Right renal pelvis (tissue), 4 donors: ENCODE measurements at regions not wholly inside any gene's neighbourhood (a gene's known extent, or its start where the extent isn't known, plus 50 kb on each side); places are given as distances from the start of the nearest gene placed in this dataset.
"Not testable (repeated sequence)": the region's sequence is repeated elsewhere in the genome, so short reads cannot be mapped to it uniquely, and the experiment has no call there.

Experiments used
- DNase-seq, 4 donors: peaks; one replicate each; pipeline ENCODE4 v3.0.0-alpha.2; 2013; ENCODE audit warnings: low read depth in 4 of 4, low spot score in 3 of 4, missing footprints in 1 of 4

DNA sequence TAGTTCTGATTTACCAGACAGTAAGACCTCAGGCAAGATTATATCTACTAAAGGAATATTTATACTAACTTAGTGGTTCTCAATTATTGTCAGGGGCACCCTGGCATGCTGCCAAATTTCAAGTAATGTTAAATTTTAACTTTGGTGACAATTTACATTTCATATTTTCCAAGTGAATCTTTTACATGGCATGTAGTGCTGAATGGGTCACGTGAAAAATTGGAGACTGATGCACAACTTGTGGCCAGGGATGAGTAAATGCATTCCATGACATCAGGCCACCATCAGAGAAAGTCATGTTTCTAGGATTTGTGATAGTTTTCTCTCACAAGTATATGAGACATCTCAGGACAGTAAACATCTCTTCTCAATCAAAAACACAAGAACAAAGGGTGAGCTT is 202.6 kb upstream of the SOX21 start:
- DNase-seq = no peak

DNA sequence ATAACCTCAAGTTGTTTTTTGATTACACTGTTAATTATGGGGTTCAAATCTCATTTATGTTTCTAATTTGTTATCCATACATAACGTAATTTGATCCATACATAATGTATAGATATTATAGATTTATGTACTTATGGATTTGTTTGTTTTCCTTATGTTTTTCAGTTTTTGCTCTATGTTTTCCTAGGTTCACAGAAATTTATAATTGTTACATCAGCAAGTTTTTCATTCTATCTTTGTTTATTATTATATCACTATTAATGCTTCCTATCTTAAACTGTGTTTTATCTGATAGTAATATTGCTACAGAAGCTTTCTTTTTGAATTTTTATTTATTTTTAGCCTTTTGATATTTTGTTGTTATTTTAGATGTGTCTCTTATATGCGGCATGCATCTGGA is 194.3 kb upstream of the SOX21 start:
- DNase-seq = no peak

DNA sequence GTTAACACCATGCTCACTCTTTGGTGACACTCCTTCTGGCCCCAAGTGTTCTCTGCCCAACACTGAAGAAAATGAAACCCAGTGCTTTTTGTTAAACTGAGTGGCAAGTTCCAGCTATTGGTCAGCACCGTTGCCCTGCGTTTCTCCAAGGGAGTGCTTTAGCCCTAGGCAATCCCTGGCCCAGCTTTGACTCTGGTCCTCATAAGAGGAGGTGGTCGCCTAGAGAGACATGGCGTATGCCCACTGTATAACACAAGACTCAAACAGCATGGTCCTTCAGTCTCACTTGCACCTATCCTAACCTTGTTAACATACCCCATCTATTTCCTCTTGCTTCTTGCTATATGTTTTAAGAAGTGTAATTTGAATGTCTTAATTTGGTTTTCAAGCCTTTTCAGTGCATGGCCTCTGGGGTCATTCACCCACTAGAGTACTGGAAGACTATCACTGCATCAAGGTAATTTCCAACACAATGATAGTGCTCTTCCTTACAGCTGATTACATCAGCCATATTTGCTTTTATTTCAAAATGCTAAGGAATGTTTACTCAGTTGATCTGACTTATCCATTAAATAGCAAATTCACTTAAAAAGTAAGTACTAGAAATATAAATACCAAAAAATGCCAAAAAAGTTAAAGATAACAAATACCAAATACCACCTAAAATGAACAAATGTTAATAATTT is 190.5 kb upstream of the SOX21 start:
- DNase-seq = no peak

DNA sequence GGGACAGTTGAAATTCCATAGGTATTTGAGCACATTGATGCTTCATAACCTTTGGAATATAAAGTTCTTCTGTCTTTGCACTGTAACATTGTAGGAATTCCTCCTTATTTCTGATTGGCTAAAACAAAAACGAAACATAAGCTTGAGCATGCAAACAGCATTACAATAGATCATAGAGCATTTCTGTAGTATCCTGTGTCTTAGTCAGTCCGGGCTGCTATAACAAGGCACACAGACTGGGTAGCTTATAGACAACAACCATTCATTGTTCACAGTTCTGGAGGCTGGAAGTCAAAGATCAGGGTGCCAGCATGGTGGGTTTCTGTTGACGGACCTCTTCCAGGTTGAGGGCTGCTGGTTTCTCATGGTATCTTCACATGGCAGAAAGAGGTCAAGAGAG is 188.7 kb upstream of the SOX21 start:
- no peak for DNase-seq

DNA sequence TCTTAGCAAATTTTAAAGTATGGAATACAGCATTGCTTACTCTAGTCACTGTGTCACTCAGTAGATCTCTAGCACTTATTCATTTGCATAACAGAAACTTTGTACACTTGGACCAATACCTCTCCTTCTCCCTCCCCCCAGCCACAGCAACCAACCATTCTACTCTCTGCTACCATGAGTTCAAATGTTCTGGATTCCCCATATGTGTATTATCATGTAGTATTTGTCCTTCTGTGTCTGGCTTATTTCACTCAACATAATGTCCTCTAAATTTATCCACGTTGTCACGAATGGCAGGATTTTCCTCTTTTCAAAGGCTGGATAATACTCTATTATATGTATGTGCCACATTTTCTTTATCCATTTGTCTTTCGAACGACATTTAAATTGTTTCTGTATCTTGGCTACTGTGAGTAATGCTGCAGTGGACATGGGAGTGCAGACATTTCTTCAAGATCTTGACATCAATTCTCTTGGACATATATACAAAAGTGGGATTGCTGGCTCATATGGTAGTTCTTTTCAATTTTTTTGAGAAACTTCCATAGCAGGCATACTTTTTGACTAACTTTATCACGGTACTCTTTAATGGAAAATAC is 184.5 kb upstream of the SOX21 start:
- no peak for DNase-seq

DNA sequence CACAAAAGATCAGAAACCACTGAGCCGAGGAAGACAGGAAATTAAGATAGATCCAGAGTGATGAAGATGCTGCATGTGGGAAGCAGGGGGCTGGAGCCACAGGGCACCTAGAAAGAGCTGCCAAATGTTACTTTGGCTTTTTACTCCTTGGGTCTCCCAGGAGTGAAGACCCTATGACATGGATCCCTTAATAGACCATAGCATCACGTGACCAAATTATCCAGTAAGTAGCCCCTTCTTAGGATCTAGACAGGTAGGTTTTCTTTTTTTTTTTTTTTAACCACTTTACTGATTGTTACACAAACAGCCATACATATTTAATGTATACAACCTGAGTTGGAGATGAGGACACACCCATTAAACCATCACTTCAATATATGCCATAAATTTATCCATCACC is 183.9 kb upstream of the SOX21 start:
- DNase-seq = no peak

DNA sequence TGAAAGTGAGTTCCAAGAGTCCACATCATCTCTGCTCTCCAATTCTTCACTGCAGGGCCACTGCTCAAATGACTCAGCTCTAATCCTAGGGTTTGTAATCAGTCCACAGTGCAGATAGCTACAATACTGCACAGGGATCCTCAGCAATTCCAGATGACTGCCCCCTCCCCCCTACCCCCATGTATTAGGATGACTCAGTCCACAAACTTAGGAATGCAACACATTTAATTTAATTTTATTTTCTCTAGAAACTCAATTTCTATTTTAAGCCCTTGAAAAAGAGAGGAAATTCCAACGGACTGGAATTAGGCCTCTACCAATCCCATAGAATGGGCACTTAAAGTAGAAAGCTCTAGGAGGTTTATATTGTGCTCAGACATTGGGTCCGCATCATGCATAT is 173.8 kb upstream of the SOX21 start:
- DNase-seq = no peak

DNA sequence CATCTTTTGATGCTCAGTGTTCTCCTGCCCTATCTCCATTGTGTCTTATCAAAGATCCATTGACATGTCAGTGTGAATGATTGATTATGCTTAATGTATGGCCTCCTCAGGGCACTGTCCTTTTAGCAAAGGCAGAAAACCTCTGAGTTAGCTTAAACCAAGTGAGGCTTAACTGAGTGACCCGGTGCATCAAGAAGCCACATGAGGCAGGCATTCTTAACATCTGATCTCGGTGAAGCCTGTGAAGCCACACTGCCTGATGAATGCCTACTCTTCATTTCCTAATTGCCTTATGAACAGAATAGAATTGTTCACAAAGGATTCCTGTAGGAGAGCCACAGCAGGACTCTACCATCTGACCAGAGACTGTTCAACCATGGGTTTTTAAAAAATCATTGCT is 168.1 kb upstream of the SOX21 start:
- no peak for DNase-seq

DNA sequence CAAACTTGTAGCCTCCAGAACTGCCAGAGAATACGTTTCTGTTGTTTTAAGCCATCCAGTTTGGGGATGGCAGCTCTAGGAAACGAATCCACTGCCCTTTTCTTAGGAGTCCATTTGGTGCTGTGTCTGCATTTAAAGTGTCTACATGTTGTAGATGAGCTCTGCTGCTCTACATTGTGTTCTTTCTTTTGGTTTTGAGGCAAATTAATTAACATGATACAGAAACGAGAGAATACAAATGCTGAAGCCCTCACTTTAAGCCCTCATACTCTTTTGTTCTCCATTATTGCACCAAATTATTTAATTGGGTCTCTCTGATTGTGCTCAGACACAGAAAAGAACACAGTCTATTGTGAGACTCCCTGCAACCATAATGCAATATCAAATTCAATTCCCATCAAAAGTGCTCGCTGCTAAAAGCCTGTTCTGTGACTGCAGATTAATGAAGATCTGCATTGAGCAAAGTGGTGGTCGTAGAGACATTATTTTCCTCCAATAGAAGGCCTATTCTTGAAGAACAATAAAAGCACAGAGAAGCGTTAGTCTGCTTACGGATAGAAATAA is 166.3 kb upstream of the SOX21 start:
- no peak for DNase-seq

DNA sequence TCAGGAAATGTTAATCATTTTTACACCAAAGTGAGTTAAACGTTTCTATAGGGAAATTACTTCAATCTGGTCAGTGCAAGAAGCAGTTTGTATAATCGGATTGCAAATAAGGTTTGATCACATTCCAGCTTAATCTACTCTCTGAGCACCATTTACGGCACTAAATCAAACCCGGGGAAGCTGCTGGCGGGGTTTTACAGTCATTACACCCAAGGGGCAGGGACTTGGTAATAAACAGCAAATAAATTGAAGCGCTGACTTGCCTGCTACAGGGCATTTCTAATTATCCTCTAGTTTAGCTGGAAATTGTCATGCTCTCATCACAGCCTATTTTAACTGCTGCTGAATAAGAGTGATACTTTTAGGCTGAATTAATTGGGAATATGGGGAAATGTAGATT is 152.1 kb upstream of the SOX21 start:
- no peak for DNase-seq

DNA sequence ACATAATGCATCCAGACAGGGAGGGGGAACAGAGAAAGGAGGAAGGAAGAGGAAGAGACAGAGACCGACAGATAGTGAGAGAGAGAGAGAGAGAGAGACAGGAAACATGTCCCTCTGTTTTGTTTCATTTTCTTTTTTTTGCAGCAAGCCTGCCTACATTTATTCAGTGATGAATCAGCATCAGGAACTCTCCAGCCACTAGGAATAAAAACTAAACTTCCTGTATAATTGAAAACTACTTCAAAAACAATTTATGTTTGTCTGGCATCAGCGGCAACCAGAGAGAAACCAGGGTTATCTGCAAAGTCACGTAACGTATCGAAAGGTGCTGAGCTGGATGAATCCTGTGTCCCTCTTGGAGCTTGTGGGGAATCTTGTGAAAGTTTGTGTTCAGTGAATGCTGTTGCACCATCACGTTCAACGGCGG is 148.6 kb upstream of the SOX21 start:
- no peak for DNase-seq

DNA sequence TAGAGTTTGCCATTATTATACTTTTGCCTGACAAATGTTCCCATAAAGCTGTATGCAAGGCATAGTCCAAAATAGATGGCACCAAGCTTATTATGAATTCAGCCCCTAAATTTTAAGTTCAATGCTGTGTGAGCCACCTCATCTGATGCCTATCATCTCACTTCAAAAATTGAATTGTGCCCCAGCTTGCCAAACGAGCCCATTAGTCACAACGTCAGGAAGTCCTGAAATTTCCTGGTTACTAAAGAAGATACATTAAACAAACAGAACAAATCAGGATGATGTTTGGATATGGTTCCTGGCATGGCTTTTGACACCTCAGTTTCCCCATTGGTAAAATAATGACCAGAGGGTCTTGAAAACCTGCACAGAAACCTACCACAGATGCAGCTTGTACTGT is 147.5 kb upstream of the SOX21 start:
- no peak for DNase-seq

DNA sequence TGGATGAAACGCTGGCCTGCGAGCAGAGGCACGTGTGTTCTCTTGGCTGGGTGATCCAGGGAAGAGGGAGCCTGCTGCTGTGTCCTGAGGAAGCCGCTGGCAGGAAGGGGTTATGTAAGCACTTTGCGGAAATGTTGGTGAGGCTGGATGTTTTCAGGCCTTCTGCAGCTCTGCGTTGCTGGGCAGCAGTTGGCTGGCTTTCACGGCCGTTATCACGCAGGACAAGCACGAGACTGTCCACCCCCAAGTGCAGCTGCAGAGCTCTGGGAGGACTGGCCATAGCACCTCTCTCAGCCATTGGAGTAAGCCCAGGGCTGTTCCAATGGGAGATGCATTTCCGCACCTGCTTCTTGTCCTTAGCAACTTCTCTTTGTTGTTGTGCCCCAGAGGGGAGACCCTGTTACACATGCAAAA is 146.9 kb upstream of the SOX21 start:
- no peak for DNase-seq

DNA sequence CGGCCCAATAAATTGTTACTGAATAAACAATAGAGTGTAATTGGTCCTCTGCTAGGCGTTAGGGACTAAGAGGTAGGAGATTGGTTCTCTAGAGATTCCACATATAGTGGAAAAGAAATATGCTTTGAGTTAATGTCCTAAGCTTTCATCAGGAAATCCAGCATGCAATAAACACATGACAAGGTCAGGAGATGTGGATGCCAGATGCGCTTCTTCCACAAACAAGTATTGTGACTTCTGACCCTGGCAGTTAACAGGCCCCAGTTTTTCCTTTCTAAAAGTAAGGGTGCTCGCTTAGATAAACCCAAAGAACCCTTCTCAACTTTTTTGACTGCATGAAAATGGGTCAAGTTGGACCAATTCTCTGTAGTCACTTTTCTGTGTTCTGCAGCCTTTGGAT is 146.5 kb upstream of the SOX21 start:
- DNase-seq = no peak

DNA sequence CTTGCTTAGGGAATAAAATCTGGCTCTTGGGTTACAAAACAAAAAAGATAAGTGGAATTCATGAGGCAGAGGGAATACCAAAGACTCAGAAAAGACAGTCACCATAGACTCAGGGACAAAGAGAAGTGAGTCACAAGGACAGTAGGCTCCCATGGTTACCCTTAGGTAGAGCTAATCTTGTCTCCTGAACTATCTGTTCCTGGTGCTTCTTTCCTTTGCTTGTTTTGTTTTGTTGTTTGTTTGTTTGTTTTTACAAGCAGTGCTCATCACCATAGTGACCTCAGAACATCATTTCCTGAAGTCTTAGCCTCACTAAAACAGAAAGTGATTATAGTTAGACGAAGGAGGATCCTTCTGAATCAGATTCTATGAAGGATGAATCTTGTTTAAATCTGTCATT is 142.3 kb upstream of the SOX21 start:
- DNase-seq = no peak

DNA sequence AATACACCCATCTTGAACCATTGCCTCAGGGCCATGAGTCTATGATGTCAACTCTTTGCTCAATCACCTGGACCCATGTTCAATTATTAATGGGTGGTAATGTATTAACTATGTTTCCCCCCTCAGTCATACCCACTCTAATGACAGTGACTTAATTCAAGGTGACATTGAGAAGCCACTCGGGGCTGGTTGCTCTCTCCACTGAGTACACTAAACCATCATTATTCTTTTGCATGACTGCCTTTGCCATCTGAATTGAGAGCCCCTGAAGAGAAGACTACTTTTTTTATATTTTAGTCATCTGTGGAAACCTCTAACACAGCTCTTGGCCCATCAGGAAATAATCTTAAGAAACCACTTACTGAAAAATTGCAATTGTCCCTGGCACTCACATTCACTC is 139.2 kb upstream of the SOX21 start:
- DNase-seq = no peak

DNA sequence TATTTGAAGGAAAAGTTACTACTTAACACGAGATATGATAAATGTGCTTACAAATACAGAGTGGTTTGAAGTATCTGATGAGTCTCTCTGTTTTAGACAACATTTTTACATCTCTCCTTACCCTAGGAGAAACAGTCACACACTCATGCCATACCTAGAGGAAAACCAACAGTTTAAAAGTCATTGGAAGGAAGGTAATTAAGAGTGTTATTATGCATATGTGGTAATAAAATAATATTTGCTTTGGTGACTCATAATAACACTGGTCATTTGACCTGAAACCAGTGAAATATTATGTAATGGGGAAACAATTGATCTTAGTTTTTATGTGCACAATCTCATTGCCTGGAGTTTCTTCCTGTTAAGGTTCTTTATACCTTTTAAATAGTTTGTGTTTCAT is 136.9 kb upstream of the SOX21 start:
- DNase-seq = no peak

DNA sequence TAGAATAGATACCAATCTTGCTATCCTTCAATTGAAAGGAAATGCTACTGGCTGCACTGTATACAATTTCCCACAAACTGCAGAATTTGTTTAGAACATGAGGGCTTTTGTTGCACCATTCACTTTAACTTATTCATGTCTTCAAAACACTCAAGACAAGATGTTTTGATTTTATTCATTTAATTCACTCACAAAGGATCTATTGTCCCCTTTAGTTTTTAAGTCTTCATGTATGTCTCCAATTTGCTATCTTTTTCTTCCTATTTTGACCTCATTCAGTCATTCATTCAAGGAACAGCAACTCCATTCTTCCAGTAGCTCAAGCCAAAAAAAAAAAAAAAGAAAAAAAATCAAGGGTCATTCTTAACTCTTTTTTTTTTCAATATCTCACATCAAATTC is 130.6 kb upstream of the SOX21 start:
- no peak for DNase-seq

DNA sequence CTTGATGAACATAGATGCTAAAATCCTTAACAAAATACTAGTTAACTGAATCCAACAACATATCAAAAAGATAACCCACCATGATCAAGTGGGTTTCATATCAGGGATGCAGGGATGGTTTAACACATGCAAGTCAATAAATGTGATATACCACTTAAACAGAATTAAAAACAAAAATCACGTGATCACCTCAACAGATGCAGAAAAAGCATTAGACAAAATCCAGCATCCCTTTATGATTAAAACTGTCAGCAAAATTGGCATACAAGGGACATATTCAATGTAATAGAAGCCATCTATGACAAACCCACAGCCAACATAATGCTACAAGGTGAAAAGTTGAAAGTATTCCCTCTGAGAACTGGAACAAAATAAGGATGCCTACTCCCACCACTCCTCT is 124.7 kb upstream of the SOX21 start:
- not testable (repeated sequence) for DNase-seq

DNA sequence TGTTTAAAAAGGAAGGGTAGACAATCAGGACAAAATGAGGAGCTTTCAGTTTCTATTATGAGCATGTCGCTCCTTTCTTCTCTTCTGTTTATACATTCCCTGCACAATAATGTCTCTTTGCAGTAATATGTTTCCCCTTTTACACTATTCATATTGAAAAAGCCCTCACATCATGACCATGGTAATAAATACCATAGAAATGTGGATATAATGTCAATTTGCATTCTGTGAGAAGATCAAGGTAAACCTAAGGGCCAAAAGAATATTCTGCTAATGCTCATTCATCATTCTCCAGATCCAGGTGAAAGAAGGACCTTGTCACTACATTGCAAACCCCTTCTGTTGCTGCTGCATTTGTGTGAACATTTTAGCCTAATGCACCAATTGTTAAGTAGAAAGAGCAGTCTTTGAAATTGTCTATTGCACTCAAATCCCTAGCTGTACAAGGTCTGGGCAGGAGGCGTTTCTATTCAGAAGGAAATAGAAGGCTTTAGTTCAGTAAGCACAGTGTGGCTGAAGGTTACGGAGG is 117.6 kb upstream of the SOX21 start:
- no peak for DNase-seq

DNA sequence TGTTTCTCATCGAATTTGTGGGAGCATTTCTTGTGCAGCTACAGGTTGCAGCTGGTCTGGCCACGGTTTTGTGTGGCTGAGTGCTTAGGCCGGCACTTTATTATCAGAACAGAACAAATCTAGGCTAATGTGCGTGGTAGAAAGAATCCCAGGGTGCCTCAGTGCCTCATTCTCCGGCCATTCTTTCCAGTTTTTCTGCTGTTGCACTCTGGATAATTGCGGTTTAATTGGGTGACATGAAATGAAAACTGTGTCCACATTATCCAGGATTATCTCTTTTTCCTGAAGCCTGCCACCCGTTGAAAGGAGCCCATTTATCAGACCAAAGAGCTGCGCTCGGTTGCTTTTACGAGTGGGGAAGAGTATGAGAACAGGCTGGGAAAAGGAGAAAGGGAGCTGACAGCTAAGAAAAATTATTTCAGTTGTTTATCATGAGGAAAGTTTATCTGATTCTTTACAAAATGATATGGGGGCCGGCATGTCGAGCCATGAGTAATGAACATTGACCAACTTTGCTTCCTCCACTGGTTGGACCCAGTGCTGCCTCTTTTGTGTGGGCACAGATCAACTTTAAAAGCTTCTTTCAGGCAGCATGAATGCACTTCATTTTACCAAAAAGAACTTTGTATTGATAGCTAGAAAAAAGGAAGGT is 117.0 kb upstream of the SOX21 start:
- no peak for DNase-seq

DNA sequence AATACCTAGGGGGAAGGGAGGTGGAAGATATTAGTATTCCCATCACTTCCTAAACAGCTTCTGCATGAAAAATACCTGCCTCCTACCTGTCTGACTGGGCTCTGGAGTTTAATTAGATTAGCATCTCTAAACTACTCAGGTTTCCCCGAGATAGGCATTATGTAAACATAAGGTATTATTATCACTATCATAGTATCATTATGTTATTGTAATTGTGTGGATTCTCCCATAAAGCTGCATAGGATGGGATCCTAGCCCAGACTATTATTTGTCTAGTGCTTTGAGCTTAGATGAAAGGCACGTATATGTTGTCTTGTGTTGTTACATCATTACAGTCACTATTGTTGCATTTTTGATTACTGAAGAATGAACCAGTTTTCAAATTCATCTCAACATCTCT is 115.2 kb upstream of the SOX21 start:
- no peak for DNase-seq
